ENCODE measurements at regions not wholly inside any gene's neighbourhood (a gene's known extent, or its start where the extent isn't known, plus 50 kb on each side); places are given as distances from the start of the nearest gene placed in this dataset.

DNA sequence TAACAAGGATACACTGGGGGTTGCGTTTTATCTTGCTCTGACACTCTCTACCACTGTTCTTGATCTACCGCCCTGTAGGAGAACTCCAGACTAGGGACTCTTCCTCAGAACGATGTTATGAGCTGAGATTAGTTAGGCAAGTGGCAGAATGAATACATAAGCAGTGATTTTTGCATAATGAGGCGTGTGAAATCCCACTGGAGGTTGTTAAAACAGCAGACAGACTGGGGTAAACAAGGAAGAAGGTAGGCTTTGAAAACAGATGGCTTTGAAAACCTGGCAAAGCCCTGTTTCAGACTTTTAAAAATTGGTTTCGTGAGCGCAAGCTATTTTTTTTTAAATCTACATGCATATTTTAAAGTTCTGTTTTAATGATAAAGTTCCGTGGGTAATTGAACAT, 785.2 kb downstream of the TYW1 start:
- ChIA-PET CTCF (no interaction called here), POLR2A (no interaction called here)
- no peak for TF ChIP-seq CTCF (IDR thresholded peaks at IDR 0.05; ENCODE audit: control extremely low read depth, extremely low read depth, low read depth, missing control alignments)

DNA sequence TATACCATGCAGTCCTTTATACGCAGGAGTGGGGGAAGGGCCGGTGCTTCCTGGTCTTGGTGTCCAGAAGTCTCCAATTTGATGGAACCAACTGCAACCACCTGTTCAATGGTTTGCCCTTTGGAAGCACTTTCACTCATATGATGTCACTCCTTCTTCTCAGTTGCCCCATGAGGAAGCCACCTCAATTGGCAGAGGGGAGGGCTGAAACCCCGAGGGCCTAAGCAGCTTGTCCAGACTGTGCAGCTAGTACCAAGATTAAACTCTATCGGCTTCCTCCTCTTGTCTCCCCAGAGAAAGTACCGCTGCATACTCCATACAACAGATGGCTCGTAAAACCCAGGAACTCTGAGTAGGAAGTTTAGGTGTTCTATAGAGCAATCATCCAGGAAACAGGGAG, 789.4 kb downstream of the TYW1 start:
- ChIA-PET CTCF (interaction anchor here (1.5 kb wide), 1 partner anchor 10 kb away, joined by 4 read pairs; no protein-coding TSS in a partner anchor), POLR2A (no interaction called here)
- no peak for DNase-seq (ENCODE audit: extremely low spot score)
- no peak for TF ChIP-seq CTCF (IDR thresholded peaks at IDR 0.05; ENCODE audit: control extremely low read depth, extremely low read depth, low read depth, missing control alignments)

More for the DNA sequence above, 785.2 kb downstream of the TYW1 start:
- DNase-seq (ENCODE audit: extremely low spot score): no peak

DNA sequence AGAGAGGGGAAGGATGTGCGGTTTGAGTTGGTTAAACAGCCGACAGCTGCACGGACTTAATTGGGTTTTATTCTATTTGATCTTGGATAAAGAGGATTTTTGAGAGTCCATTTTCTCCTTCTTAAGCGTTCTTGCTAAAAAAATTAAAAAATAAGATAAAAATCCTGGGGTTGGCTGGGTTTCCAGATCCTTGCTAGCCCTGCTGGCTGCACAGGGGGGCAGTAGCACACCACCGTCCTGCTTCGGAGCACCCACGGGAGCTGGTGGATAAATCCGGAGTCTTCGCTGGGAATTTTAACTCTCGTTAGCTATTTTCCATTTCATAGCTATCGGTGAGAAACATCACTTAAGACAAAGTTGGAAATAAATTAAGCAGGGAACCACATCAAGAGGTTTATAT, 792.0 kb downstream of the TYW1 start:
- TF ChIP-seq CTCF (IDR thresholded peaks at IDR 0.05; ENCODE audit: control extremely low read depth, extremely low read depth, low read depth, missing control alignments): no peak
- ChIA-PET POLR2A (no interaction called here), CTCF (no interaction called here)

GRCh38 chr7:67791918-67792317, 795.3 kb downstream of the TYW1 start:
- no peak for TF ChIP-seq CTCF (IDR thresholded peaks at IDR 0.05; ENCODE audit: control extremely low read depth, extremely low read depth, low read depth, missing control alignments)
- CTCF ChIA-PET: no interaction called here
- no peak for DNase-seq (ENCODE audit: extremely low spot score)
- POLR2A ChIA-PET: no interaction called here

More for the DNA sequence above, 792.0 kb downstream of the TYW1 start:
- DNase-seq (ENCODE audit: extremely low spot score): no peak

DNA sequence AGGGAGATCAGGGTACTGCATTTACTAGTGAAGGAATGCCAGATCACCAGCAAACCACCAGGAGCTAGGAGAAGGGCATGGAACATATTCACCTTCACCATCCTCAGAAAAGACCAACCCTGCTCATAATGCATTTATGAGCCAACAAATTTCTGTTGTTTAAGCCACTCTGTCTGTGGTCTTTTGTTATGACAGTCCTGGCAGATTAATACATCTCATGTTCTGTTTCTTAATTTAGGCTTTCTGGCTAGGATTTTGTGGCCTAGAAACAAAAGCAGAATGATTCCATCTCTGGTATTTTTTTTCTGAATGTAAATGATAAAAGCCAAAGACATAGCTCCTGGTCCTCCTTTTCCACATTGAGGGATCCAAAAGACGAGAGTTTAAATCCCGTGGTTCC, 797.9 kb downstream of the TYW1 start:
- TF ChIP-seq CTCF (IDR thresholded peaks at IDR 0.05; ENCODE audit: control extremely low read depth, extremely low read depth, low read depth, missing control alignments): no peak
- no peak for DNase-seq (ENCODE audit: extremely low spot score)
- POLR2A ChIA-PET: no interaction called here
- CTCF ChIA-PET: no interaction called here

- no peak for TF ChIP-seq CTCF (IDR thresholded peaks at IDR 0.05; ENCODE audit: control extremely low read depth, extremely low read depth, low read depth, missing control alignments)
- POLR2A ChIA-PET: no interaction called here
- CTCF ChIA-PET: no interaction called here
- no peak for DNase-seq (ENCODE audit: extremely low spot score)
Measured at GRCh38 chr7:67803789-67804188, 807.2 kb downstream of the TYW1 start.

GRCh38 chr7:67805921-67806471, 809.4 kb downstream of the TYW1 start:
- CTCF ChIA-PET: no interaction called here
- POLR2A ChIA-PET: no interaction called here
- no peak for TF ChIP-seq CTCF (IDR thresholded peaks at IDR 0.05; ENCODE audit: control extremely low read depth, extremely low read depth, low read depth, missing control alignments)
- no peak for DNase-seq (ENCODE audit: extremely low spot score)
